NB4 (cell line): ENCODE measurements at regions not wholly inside any gene's neighbourhood (a gene's known extent, or its start where the extent isn't known, plus 50 kb on each side); places are given as distances from the start of the nearest gene placed in this dataset.

Experiments
- CTCF ChIP-seq: IDR thresholded peaks from one replicate; pipeline ENCODE4 v1.5.1; 2012; ENCODE audit warnings: low read depth, low read length
- MAX ChIP-seq: IDR thresholded peaks from 2 replicates; pipeline ENCODE4 v1.6.1; 2011; ENCODE audit warnings: low read depth, low read length
- POLR2A ChIP-seq: IDR thresholded peaks from 2 replicates; pipeline ENCODE4 v1.6.1; 2011; ENCODE audit warnings: mild to moderate bottlenecking; ENCODE audit not compliant: insufficient read length; ENCODE audit errors: extremely low read depth

- TF ChIP-seq CTCF (no peak), POLR2A (no peak), MAX (no peak)
Measured at GRCh38 chr6:128759901-128760300, 123.0 kb upstream of the LAMA2 start.
